Gastroesophageal sphincter (tissue), 4 donors: ENCODE measurements at regions not wholly inside any gene's neighbourhood (a gene's known extent, or its start where the extent isn't known, plus 50 kb on each side); places are given as distances from the start of the nearest gene placed in this dataset.

Experiments
- ATAC-seq: fragments of 150-250 bp; one replicate; pipeline ENCODE4 v1.9.1; 2016; ENCODE audit warnings: mild to moderate bottlenecking, moderate library complexity
- H3K27ac ChIP-seq, 4 donors: fragments of 200-600 bp; sonication (generic) in 3 of 4; 1 replicate in 3 of 4; 2 replicates in 1 of 4; pipeline ENCODE4 v1.5.1; 2016 to 2019
- H3K27me3 ChIP-seq: fragments of 200-600 bp; sonication (generic); one replicate; pipeline ENCODE4 v1.5.1; 2019
- H3K36me3 ChIP-seq, 2 donors: fragments of 200-600 bp; sonication (generic); one replicate each; pipeline ENCODE4 v1.5.1; 2019; ENCODE audit warnings: control low read depth in 1 of 2
- H3K4me1 ChIP-seq, 3 donors: fragments of 200-600 bp; sonication (generic); 1 replicate in 2 of 3; 2 replicates in 1 of 3; pipeline ENCODE4 v1.5.1; 2016 to 2019; ENCODE audit warnings: control low read depth in 2 of 3
- H3K4me3 ChIP-seq, 2 donors: fragments of 200-600 bp; sonication (generic); one replicate each; pipeline ENCODE4 v1.5.1; 2019; ENCODE audit warnings: mild to moderate bottlenecking in 1 of 2, moderate library complexity in 1 of 2
- H3K9me3 ChIP-seq, 3 donors: fragments of 200-600 bp; sonication (generic); one replicate each; pipeline ENCODE4 v1.5.1; 2017 to 2019; ENCODE audit warnings: control low read depth in 2 of 3
- EP300 ChIP-seq: sonication (generic); formaldehyde crosslinking; IDR thresholded peaks from one replicate; pipeline ENCODE4 v1.6.1; 2017; ENCODE audit warnings: antibody characterized with exemption, mild to moderate bottlenecking
- POLR2A ChIP-seq, 2 donors: fragments of 450-650 bp; IDR thresholded peaks; one replicate each; pipeline ENCODE4 v1.6.1; 2017; ENCODE audit warnings: antibody characterized with exemption in 2 of 2, mild to moderate bottlenecking in 2 of 2, moderate library complexity in 1 of 2
- POLR2AphosphoS5 ChIP-seq: sonication (generic); formaldehyde crosslinking; IDR thresholded peaks from one replicate; pipeline ENCODE4 v1.6.1; 2017; ENCODE audit warnings: antibody characterized with exemption
- WGBS, 2 donors: methylation state at CpG; one replicate each; pipeline ENCODE4 v1.1.5; 2018; ENCODE audit warnings: low coverage in 1 of 2; 5-methylcytosine and 5-hydroxymethylcytosine counted together
- TF ChIP-seq, protein P1 (sequence below), 4 experiments: fragments of 200-600 bp in 2 of 4; fragments of 450-650 bp in 2 of 4; sonication (generic) in 1 of 4; IDR thresholded peaks; one replicate each; pipeline ENCODE4 v1.5.1; 2017 to 2019; ENCODE audit warnings: antibody characterized with exemption in 4 of 4, mild to moderate bottlenecking in 2 of 4, moderate library complexity in 2 of 4

DNA sequence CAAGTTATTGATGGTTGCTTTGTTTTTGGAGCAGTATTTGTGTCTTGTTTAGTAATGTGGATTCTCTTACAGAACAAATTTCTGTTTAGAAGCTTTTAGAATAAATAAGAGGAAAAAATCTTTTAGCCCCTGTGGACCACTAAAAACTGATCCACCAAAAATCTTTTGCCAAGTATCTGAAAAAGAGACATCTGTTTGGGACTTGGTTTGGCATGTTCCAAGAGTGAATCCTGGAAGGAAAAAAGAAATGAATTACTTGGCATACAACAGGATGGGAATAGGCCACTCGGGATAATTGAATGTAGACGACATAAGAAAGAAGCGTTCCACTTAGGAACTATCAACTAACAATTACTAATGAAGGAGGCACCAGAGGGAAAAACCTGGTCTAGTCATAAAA is 1350.1 kb upstream of the C9orf72 start:
- Histone ChIP-seq H3K4me1 (no peaks in the 10 kb centered on the region), H3K27ac (no peak overlapping the region), H3K4me3 (no peak overlapping the region), H3K36me3 (no peaks in the 10 kb centered on the region), H3K27me3 (no peaks in the 10 kb centered on the region), H3K9me3 (no peaks in the 10 kb centered on the region)
- no peak for TF ChIP-seq POLR2A (IDR thresholded peaks at IDR 0.05)
- no peak for ATAC-seq
- 36 to 55% methylated on average over 2 to 3 of the region's 3 CpGs for WGBS, 2 donors

DNA sequence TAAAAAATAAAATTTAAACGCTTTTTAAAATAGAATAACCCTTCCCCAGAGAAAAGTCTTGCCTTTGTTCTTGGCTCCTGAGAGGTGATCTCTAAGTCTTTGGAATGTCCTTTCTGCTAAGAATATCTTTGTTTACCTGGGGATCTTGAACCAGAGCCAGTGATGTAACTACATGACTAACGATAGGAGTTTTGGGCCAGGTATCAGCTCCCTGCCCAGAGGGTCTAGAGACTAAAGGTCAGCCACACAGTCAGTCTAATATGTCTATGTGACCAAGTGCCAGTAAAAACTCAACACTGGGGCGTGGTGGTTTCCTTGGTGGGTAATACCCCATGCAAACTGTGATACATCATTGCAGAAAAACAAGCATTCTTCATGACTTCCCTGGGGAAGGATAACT is 1351.9 kb upstream of the C9orf72 start:
- no peak for ATAC-seq
- Histone ChIP-seq H3K36me3 (no peaks in the 10 kb centered on the region), H3K4me1 (no peaks in the 10 kb centered on the region), H3K27ac (no peak overlapping the region), H3K27me3 (no peaks in the 10 kb centered on the region), H3K9me3 (no peaks in the 10 kb centered on the region), H3K4me3 (no peak overlapping the region)
- WGBS, 2 donors = 54 to 69% methylated on average over 3 of the region's 3 CpGs
- TF ChIP-seq POLR2A (IDR thresholded peaks at IDR 0.05) (no peak), EP300 (no peak), POLR2AphosphoS5 (no peak)
- TF ChIP-seq, protein P1, sequence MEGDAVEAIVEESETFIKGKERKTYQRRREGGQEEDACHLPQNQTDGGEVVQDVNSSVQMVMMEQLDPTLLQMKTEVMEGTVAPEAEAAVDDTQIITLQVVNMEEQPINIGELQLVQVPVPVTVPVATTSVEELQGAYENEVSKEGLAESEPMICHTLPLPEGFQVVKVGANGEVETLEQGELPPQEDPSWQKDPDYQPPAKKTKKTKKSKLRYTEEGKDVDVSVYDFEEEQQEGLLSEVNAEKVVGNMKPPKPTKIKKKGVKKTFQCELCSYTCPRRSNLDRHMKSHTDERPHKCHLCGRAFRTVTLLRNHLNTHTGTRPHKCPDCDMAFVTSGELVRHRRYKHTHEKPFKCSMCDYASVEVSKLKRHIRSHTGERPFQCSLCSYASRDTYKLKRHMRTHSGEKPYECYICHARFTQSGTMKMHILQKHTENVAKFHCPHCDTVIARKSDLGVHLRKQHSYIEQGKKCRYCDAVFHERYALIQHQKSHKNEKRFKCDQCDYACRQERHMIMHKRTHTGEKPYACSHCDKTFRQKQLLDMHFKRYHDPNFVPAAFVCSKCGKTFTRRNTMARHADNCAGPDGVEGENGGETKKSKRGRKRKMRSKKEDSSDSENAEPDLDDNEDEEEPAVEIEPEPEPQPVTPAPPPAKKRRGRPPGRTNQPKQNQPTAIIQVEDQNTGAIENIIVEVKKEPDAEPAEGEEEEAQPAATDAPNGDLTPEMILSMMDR (IDR thresholded peaks at IDR 0.05) = no peak

DNA sequence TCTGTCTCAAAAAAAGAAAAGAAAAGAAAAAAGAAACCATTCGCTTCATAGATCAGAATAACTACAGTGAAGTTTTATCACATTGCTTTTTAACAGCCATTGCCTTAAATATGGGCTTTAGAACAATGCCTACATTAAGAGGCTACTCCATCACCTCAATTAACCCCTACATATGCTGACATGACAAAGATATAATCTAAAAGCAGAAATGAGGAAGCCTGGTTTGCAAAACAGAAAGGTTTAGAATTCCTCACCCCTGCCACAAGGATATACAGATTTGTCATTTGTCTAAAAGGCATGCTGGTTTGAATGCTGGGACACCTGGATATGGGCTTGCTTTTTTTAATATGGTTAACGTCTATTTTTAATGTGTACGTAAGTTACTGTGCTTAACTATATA is 1353.0 kb upstream of the C9orf72 start:
- no peak for ATAC-seq
- Histone ChIP-seq H3K27me3 (no peaks in the 10 kb centered on the region), H3K4me3 (no peak overlapping the region), H3K4me1 (no peaks in the 10 kb centered on the region), H3K9me3 (no peaks in the 10 kb centered on the region), H3K27ac (no peak overlapping the region), H3K36me3 (no peaks in the 10 kb centered on the region)
- TF ChIP-seq POLR2AphosphoS5 = no peak
- TF ChIP-seq POLR2A (IDR thresholded peaks at IDR 0.05) = no peak
- TF ChIP-seq EP300 = no peak
- TF ChIP-seq, protein P1 (IDR thresholded peaks at IDR 0.05) = no peak
- 69 to 76% methylated on average over 3 of the region's 3 CpGs for WGBS, 2 donors

DNA sequence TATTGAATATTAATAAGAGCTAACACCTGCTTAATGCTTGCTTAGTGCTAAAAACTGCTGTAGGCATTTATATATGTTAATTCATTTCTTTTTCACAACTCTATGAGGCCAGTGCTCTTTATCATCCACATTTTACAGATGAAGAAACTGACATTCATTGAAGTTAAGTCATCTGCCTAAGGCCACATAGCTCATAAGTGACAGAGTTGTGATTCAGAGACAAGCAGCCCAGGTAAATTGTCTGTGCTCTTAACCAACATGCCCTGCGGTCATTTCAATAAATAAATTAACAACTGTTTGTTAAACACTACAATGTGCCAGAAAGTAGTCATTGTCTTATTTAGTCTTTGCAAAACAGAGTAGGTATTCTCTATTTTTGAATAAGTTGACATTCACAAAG is 1354.4 kb upstream of the C9orf72 start:
- no peak for ATAC-seq
- no peaks in the 10 kb centered on the region for H3K36me3 ChIP-seq
- no peak overlapping the region for H3K4me3 ChIP-seq
- H3K27me3 ChIP-seq = no peaks in the 10 kb centered on the region
- H3K4me1 ChIP-seq = no peaks in the 10 kb centered on the region
- no peak overlapping the region for H3K27ac ChIP-seq
- H3K9me3 ChIP-seq = no peaks in the 10 kb centered on the region
- 64 to 100% methylated on average over 1 of the region's 1 CpG for WGBS, 2 donors
- TF ChIP-seq EP300 (no peak), POLR2A (IDR thresholded peaks at IDR 0.05) (no peak), POLR2AphosphoS5 (no peak)
- TF ChIP-seq, protein P1 (IDR thresholded peaks at IDR 0.05) = no peak

DNA sequence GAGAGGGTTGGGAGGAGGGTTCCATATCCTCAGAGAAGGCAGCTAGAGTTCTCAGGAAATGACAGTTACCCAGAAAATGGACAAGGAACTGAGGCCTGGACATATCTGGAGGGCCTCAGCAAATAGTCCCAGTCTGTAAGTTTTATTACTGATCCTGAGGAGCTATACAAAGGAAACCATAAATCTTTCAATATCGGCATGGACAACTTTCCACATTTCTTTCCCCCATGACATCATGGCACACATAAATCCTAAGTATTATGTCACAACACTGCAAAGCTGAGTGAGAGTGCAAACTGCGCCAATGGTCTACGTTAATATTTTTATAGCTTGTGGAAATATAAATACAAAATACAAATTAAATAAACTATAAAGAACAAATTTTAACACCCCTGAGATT is 1356.2 kb upstream of the C9orf72 start:
- TF ChIP-seq POLR2A (IDR thresholded peaks at IDR 0.05) (no peak), POLR2AphosphoS5 (no peak), EP300 (no peak)
- TF ChIP-seq, protein P1 (IDR thresholded peaks at IDR 0.05) = no peak
- H3K4me1 ChIP-seq = no peaks in the 10 kb centered on the region
- 77 to 78% methylated on average over 3 of the region's 3 CpGs for WGBS, 2 donors
- no peak overlapping the region for H3K4me3 ChIP-seq
- no peak for ATAC-seq
- no peaks in the 10 kb centered on the region for H3K36me3 ChIP-seq
- no peaks in the 10 kb centered on the region for H3K9me3 ChIP-seq
- H3K27ac ChIP-seq = no peak overlapping the region
- no peaks in the 10 kb centered on the region for H3K27me3 ChIP-seq

DNA sequence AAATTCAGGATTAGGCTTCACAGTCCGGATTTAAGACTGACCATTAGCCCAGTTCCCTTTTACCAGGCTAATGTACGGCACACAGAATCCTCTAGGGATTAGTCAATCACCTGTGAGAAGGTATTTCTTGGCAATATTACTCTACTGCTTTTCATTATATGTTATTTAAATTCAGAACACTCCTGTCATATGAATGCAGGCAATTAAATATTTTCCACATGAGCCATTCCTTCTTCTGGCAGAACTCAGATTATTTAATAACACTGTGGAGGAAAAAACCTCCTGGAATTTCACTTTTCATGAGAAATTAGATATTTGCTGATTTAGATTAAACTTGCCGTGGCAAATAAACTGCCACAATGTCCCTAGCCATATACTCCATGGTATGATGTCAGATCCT is 1357.5 kb upstream of the C9orf72 start:
- no peaks in the 10 kb centered on the region for H3K9me3 ChIP-seq
- H3K36me3 ChIP-seq = no peaks in the 10 kb centered on the region
- TF ChIP-seq, protein P1 (IDR thresholded peaks at IDR 0.05) = no peak
- TF ChIP-seq POLR2AphosphoS5 = no peak
- TF ChIP-seq POLR2A (IDR thresholded peaks at IDR 0.05) = no peak
- TF ChIP-seq EP300 = no peak
- H3K4me1 ChIP-seq = no peaks in the 10 kb centered on the region
- no peak for ATAC-seq
- H3K4me3 ChIP-seq = no peak overlapping the region
- no peaks in the 10 kb centered on the region for H3K27me3 ChIP-seq
- WGBS, 2 donors = 89 to 90% methylated on average over 3 of the region's 3 CpGs
- no peak overlapping the region for H3K27ac ChIP-seq
